ENCODE measurements at regions not wholly inside any gene's neighbourhood (a gene's known extent, or its start where the extent isn't known, plus 50 kb on each side); places are given as distances from the start of the nearest gene placed in this dataset.

DNA sequence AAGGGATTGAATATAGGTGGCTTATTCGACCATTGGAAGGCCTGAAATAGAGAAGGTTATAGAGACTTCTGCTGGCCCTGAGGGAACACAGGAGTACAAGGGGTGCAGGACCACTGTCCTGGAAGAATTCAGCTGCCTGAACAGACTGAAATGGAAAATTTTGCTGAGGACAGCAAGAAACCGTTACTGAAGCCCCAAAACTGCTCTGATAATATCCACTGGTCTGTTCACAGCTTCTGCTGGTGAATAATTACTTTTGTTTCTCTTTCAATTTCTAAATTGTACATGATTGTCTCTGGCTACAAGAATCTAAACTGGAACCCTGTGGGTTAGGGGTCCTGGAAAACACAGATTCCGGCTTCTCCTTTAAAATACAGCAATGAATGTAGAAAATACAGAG lies 218.5 kb upstream of the CDH12 start:
- no peak for DNase-seq
- intact Hi-C loops (cut with micrococcal nuclease; ENCODE audit: unreplicated experiment): no loop called here
- Histone ChIP-seq H3K79me2 (ENCODE audit: low read depth) (no peaks in the 10 kb centered on the region), H3K27ac (no peak overlapping the region), H4K20me1 (ENCODE audit: insufficient read depth) (no peaks in the 10 kb centered on the region), H3K9me3 (ENCODE audit: insufficient read depth, low read depth) (no peaks in the 10 kb centered on the region), H3F3A (ENCODE audit: insufficient read depth, low read depth) (no peaks in the 10 kb centered on the region), H3K36me3 (ENCODE audit: low read depth) (no peaks in the 10 kb centered on the region), H3K4me2 (no peak overlapping the region), H3K27me3 (ENCODE audit: insufficient read depth, low read depth) (no peaks in the 10 kb centered on the region), H3K4me1 (replicated peaks; ENCODE audit: insufficient read depth) (no peaks in the 10 kb centered on the region), H3K4me3 (no peak overlapping the region), H3K9me2 (ENCODE audit: insufficient read depth) (no peaks in the 10 kb centered on the region), H2AFZ (no peak overlapping the region)
- POLR2A ChIA-PET (ENCODE audit: unreplicated experiment): no interaction called here
- TF ChIP-seq EZH2 (IDR thresholded peaks at IDR 0.05; ENCODE audit: low read depth): no peak
- TF ChIP-seq, protein P1, sequence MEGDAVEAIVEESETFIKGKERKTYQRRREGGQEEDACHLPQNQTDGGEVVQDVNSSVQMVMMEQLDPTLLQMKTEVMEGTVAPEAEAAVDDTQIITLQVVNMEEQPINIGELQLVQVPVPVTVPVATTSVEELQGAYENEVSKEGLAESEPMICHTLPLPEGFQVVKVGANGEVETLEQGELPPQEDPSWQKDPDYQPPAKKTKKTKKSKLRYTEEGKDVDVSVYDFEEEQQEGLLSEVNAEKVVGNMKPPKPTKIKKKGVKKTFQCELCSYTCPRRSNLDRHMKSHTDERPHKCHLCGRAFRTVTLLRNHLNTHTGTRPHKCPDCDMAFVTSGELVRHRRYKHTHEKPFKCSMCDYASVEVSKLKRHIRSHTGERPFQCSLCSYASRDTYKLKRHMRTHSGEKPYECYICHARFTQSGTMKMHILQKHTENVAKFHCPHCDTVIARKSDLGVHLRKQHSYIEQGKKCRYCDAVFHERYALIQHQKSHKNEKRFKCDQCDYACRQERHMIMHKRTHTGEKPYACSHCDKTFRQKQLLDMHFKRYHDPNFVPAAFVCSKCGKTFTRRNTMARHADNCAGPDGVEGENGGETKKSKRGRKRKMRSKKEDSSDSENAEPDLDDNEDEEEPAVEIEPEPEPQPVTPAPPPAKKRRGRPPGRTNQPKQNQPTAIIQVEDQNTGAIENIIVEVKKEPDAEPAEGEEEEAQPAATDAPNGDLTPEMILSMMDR (conservative IDR thresholded peaks at IDR 0.05): no peak
- no TSS peak for BruUV-seq (replicated peaks)
- CTCF ChIA-PET: no interaction called here

DNA sequence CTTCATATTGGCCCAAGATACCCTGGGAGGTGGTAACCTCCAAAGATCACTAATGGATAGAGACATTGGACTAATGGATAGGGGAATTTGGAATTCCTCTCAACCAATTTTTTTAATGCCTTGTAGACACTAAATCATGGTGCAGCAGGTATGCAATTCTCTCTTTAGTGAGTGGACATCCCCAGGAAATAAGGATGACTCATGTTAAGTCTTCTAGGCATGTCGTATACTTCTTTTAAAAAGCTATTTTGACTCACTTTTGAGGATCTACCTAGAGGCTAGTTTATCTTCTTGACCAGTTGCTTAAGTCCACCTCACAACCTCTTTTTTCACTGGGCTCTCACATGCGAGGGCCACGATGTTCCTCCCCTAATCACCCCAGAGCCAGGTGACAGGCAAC lies 211.6 kb upstream of the CDH12 start:
- ChIA-PET CTCF (no interaction called here), POLR2A (ENCODE audit: unreplicated experiment) (no interaction called here)
- TF ChIP-seq, protein P1 (conservative IDR thresholded peaks at IDR 0.05): no peak
- no peak for TF ChIP-seq EZH2 (IDR thresholded peaks at IDR 0.05; ENCODE audit: low read depth)
- no peaks in the 10 kb centered on the region for H4K20me1 ChIP-seq (ENCODE audit: insufficient read depth)
- intact Hi-C loops (cut with micrococcal nuclease; ENCODE audit: unreplicated experiment): no loop called here
- no peak overlapping the region for H3K27ac ChIP-seq
- BruUV-seq (replicated peaks): no TSS peak
- no peak for DNase-seq
- H3K9me3 ChIP-seq (ENCODE audit: insufficient read depth, low read depth): no peaks in the 10 kb centered on the region
- H3K4me3 ChIP-seq: no peak overlapping the region
- no peaks in the 10 kb centered on the region for H3F3A ChIP-seq (ENCODE audit: insufficient read depth, low read depth)
- H3K79me2 ChIP-seq (ENCODE audit: low read depth): no peaks in the 10 kb centered on the region
- H3K9me2 ChIP-seq (ENCODE audit: insufficient read depth): no peaks in the 10 kb centered on the region
- no peaks in the 10 kb centered on the region for H3K27me3 ChIP-seq (ENCODE audit: insufficient read depth, low read depth)
- H3K4me1 ChIP-seq (replicated peaks; ENCODE audit: insufficient read depth): no peaks in the 10 kb centered on the region
- no peaks in the 10 kb centered on the region for H3K36me3 ChIP-seq (ENCODE audit: low read depth)
- H2AFZ ChIP-seq: no peak overlapping the region
- no peak overlapping the region for H3K4me2 ChIP-seq

DNA sequence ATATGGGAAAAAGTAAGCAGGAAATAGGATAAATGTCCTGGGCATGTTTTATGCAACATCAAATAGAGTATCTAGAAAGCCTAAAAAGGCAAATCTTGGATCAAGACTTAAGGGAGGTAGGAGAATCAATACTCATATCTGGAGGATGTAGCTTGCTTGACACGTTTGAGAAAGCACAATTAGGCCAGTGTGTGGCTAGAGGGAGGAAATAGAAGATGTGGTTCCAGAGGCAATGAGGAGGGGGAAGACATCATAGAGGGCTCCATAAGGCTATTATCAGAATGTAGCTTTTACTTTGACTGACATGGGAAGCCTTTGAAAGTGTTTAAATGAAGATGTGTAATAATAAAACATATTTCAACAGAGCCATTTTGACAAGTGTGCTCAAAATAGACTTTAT lies 200.7 kb upstream of the CDH12 start:
- no peak overlapping the region for H2AFZ ChIP-seq
- no peaks in the 10 kb centered on the region for H3K79me2 ChIP-seq (ENCODE audit: low read depth)
- no peak overlapping the region for H3K27ac ChIP-seq
- H3K4me2 ChIP-seq: no peak overlapping the region
- CTCF ChIA-PET: no interaction called here
- H3K36me3 ChIP-seq (ENCODE audit: low read depth): no peaks in the 10 kb centered on the region
- TF ChIP-seq, protein P1 (conservative IDR thresholded peaks at IDR 0.05): no peak
- TF ChIP-seq EZH2 (IDR thresholded peaks at IDR 0.05; ENCODE audit: low read depth): no peak
- H3K4me1 ChIP-seq (replicated peaks; ENCODE audit: insufficient read depth): no peaks in the 10 kb centered on the region
- no peak for DNase-seq
- no peaks in the 10 kb centered on the region for H4K20me1 ChIP-seq (ENCODE audit: insufficient read depth)
- H3K4me3 ChIP-seq: no peak overlapping the region
- BruUV-seq (replicated peaks): no TSS peak
- H3K9me2 ChIP-seq (ENCODE audit: insufficient read depth): no peaks in the 10 kb centered on the region; the same call in 1 of the 2 replicates
- H3F3A ChIP-seq (ENCODE audit: insufficient read depth, low read depth): no peaks in the 10 kb centered on the region
- POLR2A ChIA-PET (ENCODE audit: unreplicated experiment): interaction anchor here (0.5 kb wide), 2 partner anchors 1010 to 1189 kb away, joined by 4 read pairs; no protein-coding TSS in a partner anchor
- no peaks in the 10 kb centered on the region for H3K27me3 ChIP-seq (ENCODE audit: insufficient read depth, low read depth)
- intact Hi-C loops (cut with micrococcal nuclease; ENCODE audit: unreplicated experiment): no loop called here
- H3K9me3 ChIP-seq (ENCODE audit: insufficient read depth, low read depth): no peaks in the 10 kb centered on the region

Measured in PC-9 (cell line).